H9 (cell line): ENCODE measurements at regions not wholly inside any gene's neighbourhood (a gene's known extent, or its start where the extent isn't known, plus 50 kb on each side); places are given as distances from the start of the nearest gene placed in this dataset.

Experiments
- DNase-seq: peaks from one replicate; pipeline ENCODE4 v3.0.0-alpha.2; 2017
- H2AFZ ChIP-seq: one replicate; pipeline ENCODE4 v1.6.1; 2013; ENCODE audit warnings: mild to moderate bottlenecking, low read length, control low read depth, moderate library complexity
- H2AK5ac ChIP-seq: 2 replicates; pipeline ENCODE4 v1.6.1; 2013; ENCODE audit warnings: low read length, control low read depth, mixed read lengths; ENCODE audit not compliant: insufficient read length
- H2BK120ac ChIP-seq: one replicate; pipeline ENCODE4 v1.6.1; 2013; ENCODE audit warnings: low read depth, mild to moderate bottlenecking, low read length, control low read depth, inconsistent platforms; ENCODE audit not compliant: poor library complexity, severe bottlenecking
- H2BK12ac ChIP-seq: 2 replicates; pipeline ENCODE4 v1.6.1; 2013; ENCODE audit warnings: low read length, control low read depth, mixed read lengths, low read depth; ENCODE audit not compliant: insufficient read length
- H2BK15ac ChIP-seq: 2 replicates; pipeline ENCODE4 v1.6.1; 2013; ENCODE audit warnings: low read depth, low read length, control low read depth
- H2BK20ac ChIP-seq: one replicate; pipeline ENCODE4 v1.6.1; 2013; ENCODE audit warnings: low read depth, mild to moderate bottlenecking, low read length, control low read depth, inconsistent platforms; ENCODE audit not compliant: poor library complexity, severe bottlenecking
- H2BK5ac ChIP-seq: 2 replicates; pipeline ENCODE4 v1.6.1; 2013; ENCODE audit warnings: low read length, control low read depth, mixed read lengths; ENCODE audit not compliant: insufficient read length
- H3K14ac ChIP-seq: 2 replicates; pipeline ENCODE4 v1.6.1; 2013; ENCODE audit warnings: low read length, control low read depth; ENCODE audit not compliant: insufficient read depth
- H3K18ac ChIP-seq: 2 replicates; pipeline ENCODE4 v1.6.1; 2013; ENCODE audit warnings: low read depth, mild to moderate bottlenecking, mixed read lengths, low read length, control low read depth; ENCODE audit not compliant: insufficient read length
- H3K23ac ChIP-seq: 2 replicates; pipeline ENCODE4 v1.6.1; 2013; ENCODE audit warnings: low read length, control low read depth, mixed read lengths, low read depth; ENCODE audit not compliant: insufficient read length
- H3K23me2 ChIP-seq: 2 replicates; pipeline ENCODE4 v1.6.1; 2013; ENCODE audit warnings: low read depth, mild to moderate bottlenecking, mixed read lengths, low read length, control low read depth; ENCODE audit not compliant: insufficient read length, poor library complexity, severe bottlenecking
- H3K27ac ChIP-seq: 2 replicates; pipeline ENCODE4 v1.5.1; 2013; ENCODE audit warnings: low read length, control low read depth, mixed read lengths, low read depth; ENCODE audit not compliant: insufficient read length
- H3K27me3 ChIP-seq: 2 replicates; pipeline ENCODE4 v1.6.1; 2013; ENCODE audit warnings: low read length, control low read depth, inconsistent platforms; ENCODE audit not compliant: insufficient read depth
- H3K4ac ChIP-seq: 2 replicates; pipeline ENCODE4 v1.6.1; 2013; ENCODE audit warnings: low read depth, mild to moderate bottlenecking, control low read depth, inconsistent platforms, low read length, moderate library complexity
- H3K4me1 ChIP-seq: 2 replicates; pipeline ENCODE4 v1.6.1; 2013; ENCODE audit warnings: low read length, control low read depth, inconsistent platforms; ENCODE audit not compliant: insufficient read depth
- H3K4me2 ChIP-seq: 2 replicates; pipeline ENCODE4 v1.6.1; 2013; ENCODE audit warnings: low read length, control low read depth, mixed read lengths; ENCODE audit not compliant: insufficient read length, insufficient read depth
- H3K56ac ChIP-seq: 2 replicates; pipeline ENCODE4 v1.6.1; 2013; ENCODE audit warnings: low read depth, mild to moderate bottlenecking, mixed read lengths, low read length, control low read depth; ENCODE audit not compliant: insufficient read length
- H3K79me1 ChIP-seq: 2 replicates; pipeline ENCODE4 v1.6.1; 2013; ENCODE audit warnings: low read depth, mild to moderate bottlenecking, moderate library complexity, low read length, control low read depth, inconsistent platforms; ENCODE audit not compliant: insufficient read depth, poor library complexity, severe bottlenecking
- H3K79me2 ChIP-seq: 2 replicates; pipeline ENCODE4 v1.6.1; 2013; ENCODE audit warnings: low read length, control low read depth, inconsistent platforms; ENCODE audit not compliant: insufficient read depth
- H3K9ac ChIP-seq: 2 replicates; pipeline ENCODE4 v1.6.1; 2013; ENCODE audit warnings: low read length, control low read depth, mixed read lengths; ENCODE audit not compliant: insufficient read length; ENCODE audit errors: extremely low read depth
- H3K9me3 ChIP-seq: one replicate; pipeline ENCODE4 v1.6.1; 2013; ENCODE audit warnings: low read depth, low read length, inconsistent platforms; ENCODE audit not compliant: control insufficient read depth
- H3T11ph ChIP-seq: one replicate; pipeline ENCODE4 v1.6.1; 2013; ENCODE audit warnings: mild to moderate bottlenecking, low read length, control low read depth, inconsistent platforms
- H4K20me1 ChIP-seq: one replicate; pipeline ENCODE4 v1.6.1; 2013; ENCODE audit not compliant: control insufficient read depth, insufficient read length, insufficient read depth
- H4K5ac ChIP-seq: 2 replicates; pipeline ENCODE4 v1.6.1; 2013; ENCODE audit warnings: low read depth, mild to moderate bottlenecking, mixed read lengths, low read length, control low read depth; ENCODE audit not compliant: insufficient read length
- H4K8ac ChIP-seq: replicated peaks from 2 replicates; pipeline ENCODE4 v1.6.1; 2013; ENCODE audit warnings: low read length, control low read depth, mixed read lengths, low read depth; ENCODE audit not compliant: insufficient read length
- H4K91ac ChIP-seq: 2 replicates; pipeline ENCODE4 v1.6.1; 2013; ENCODE audit warnings: low read depth, mild to moderate bottlenecking, moderate library complexity, mixed read lengths, low read length, control low read depth; ENCODE audit not compliant: insufficient read length
- H3K27ac Mint-ChIP-seq, 3 experiments: 2 replicates in 2 of 3; 3 replicates in 1 of 3; pipeline ENCODE4 v1.8.0; 2020 to 2021; ENCODE audit warnings: mixed read lengths in 3 of 3, mild to moderate bottlenecking in 1 of 3, moderate library complexity in 1 of 3
- H3K27me3 Mint-ChIP-seq: 2 replicates; pipeline ENCODE4 v1.8.0; 2021; ENCODE audit warnings: low read depth, mild to moderate bottlenecking, moderate library complexity, mixed read lengths
- H3K36me3 Mint-ChIP-seq, 3 experiments: 2 replicates in 2 of 3; 3 replicates in 1 of 3; pipeline ENCODE4 v1.8.0; 2020 to 2021; ENCODE audit warnings: low read depth in 3 of 3, mixed read lengths in 3 of 3; ENCODE audit not compliant: insufficient read depth in 1 of 3
- H3K4me1 Mint-ChIP-seq, 2 experiments: 2 replicates each; pipeline ENCODE4 v1.8.0; 2020; ENCODE audit warnings: mixed read lengths in 2 of 2
- H3K4me3 Mint-ChIP-seq, 2 experiments: 2 replicates in 1 of 2; 3 replicates in 1 of 2; pipeline ENCODE4 v1.8.0; 2020 to 2021; ENCODE audit warnings: mild to moderate bottlenecking in 2 of 2, mixed read lengths in 2 of 2, moderate library complexity in 1 of 2
- H3K9me3 Mint-ChIP-seq, 2 experiments: 2 replicates in 1 of 2; 3 replicates in 1 of 2; pipeline ENCODE4 v1.8.0; 2020; ENCODE audit warnings: mild to moderate bottlenecking in 2 of 2, mixed read lengths in 2 of 2, moderate library complexity in 1 of 2
- WGBS: extraction: QIAGEN DNeasy Blood & Tissue Kit; methylation state at CpG from one replicate; pipeline ENCODE4 v1.1.7; 2013; ENCODE audit warnings: missing lambda C conversion rate, low lambda C conversion rate, mixed read lengths; ENCODE audit not compliant: insufficient read length; ENCODE audit errors: extremely low coverage; 5-methylcytosine and 5-hydroxymethylcytosine counted together
- TF ChIP-seq, protein P1 (sequence below): fragments of 200-600 bp; sonication (generic); conservative IDR thresholded peaks from 3 replicates; pipeline ENCODE4 v1.8.0; 2021; ENCODE audit warnings: antibody characterized with exemption, mild to moderate bottlenecking

DNA sequence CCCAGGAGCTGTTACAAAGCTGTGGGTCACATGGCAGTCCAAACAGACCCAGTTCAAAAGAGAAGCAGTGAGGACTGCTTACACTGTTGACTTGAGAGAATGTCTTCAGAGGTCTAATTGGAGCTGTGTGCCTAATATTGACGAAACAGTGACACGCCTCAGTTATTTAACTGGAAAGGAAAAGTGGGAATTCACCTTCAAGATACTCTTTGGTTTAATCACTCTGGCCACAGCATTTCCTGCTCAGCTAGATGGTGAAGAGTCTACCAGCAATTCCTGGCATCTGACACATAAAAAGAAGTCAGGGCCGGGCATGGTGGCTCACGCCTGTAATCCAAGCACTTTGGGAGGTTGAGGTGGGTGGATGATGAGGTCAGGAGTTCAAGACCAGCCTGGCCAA is 326.4 kb downstream of the SV2B start:
- Histone ChIP-seq H2BK15ac (no peak overlapping the region), H3K79me1 (no peaks in the 10 kb centered on the region), H3K4me1 (no peaks in the 10 kb centered on the region; the same call in 1 of the 2 replicates), H4K20me1 (no peaks in the 10 kb centered on the region), H2BK20ac (no peak overlapping the region), H3K27me3 (no peaks in the 10 kb centered on the region), H3K9ac (no peak overlapping the region), H3K79me2 (no peaks in the 10 kb centered on the region), H4K91ac (no peak overlapping the region), H3K14ac (no peak overlapping the region), H2AK5ac (no peak overlapping the region), H3K56ac (no peak overlapping the region), H2AFZ (no peak overlapping the region), H3K4me2 (no peak overlapping the region), H3K23me2 (no peaks in the 10 kb centered on the region), H3T11ph (no peak overlapping the region), H4K5ac (no peak overlapping the region), H3K9me3 (no peaks in the 10 kb centered on the region), H3K23ac (no peak overlapping the region), H2BK5ac (no peak overlapping the region), H4K8ac (no peak overlapping the region), H3K18ac (no peak overlapping the region), H3K4ac (no peak overlapping the region), H3K27ac (no peak overlapping the region), H2BK12ac (no peak overlapping the region), H2BK120ac (no peak overlapping the region)
- Mint-ChIP-seq H3K4me1 (peaks cover 16 to 19% of the 10 kb centered on the region in 2 experiments), H3K4me3 (no peak overlapping the region), H3K27ac (no peak overlapping the region), H3K9me3 (0 out of 5 replicates have a peak, but pooled peaks cover 0 to 3% of the 10 kb centered on the region in 2 experiments), H3K36me3 (no peaks in the 10 kb centered on the region; a peak in 1 of 7 replicates), H3K27me3 (no peaks in the 10 kb centered on the region)
- TF ChIP-seq, protein P1, sequence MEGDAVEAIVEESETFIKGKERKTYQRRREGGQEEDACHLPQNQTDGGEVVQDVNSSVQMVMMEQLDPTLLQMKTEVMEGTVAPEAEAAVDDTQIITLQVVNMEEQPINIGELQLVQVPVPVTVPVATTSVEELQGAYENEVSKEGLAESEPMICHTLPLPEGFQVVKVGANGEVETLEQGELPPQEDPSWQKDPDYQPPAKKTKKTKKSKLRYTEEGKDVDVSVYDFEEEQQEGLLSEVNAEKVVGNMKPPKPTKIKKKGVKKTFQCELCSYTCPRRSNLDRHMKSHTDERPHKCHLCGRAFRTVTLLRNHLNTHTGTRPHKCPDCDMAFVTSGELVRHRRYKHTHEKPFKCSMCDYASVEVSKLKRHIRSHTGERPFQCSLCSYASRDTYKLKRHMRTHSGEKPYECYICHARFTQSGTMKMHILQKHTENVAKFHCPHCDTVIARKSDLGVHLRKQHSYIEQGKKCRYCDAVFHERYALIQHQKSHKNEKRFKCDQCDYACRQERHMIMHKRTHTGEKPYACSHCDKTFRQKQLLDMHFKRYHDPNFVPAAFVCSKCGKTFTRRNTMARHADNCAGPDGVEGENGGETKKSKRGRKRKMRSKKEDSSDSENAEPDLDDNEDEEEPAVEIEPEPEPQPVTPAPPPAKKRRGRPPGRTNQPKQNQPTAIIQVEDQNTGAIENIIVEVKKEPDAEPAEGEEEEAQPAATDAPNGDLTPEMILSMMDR: no peak
- no CpG with 5 or more reads among the region's 4 CpGs for WGBS
- DNase-seq: no peak
